PC-9 (cell line): ENCODE measurements at regions not wholly inside any gene's neighbourhood (a gene's known extent, or its start where the extent isn't known, plus 50 kb on each side); places are given as distances from the start of the nearest gene placed in this dataset.

Source experiments
- EZH2 ChIP-seq: fragments of 200-600 bp; sonication (generic); IDR thresholded peaks from 2 replicates; pipeline ENCODE4 v1.8.0; 2017; ENCODE audit warnings: antibody characterized with exemption, low read depth
- TF ChIP-seq, protein P1 (sequence below): fragments of 200-600 bp; sonication (generic); conservative IDR thresholded peaks from 2 replicates; pipeline ENCODE4 v1.6.1; 2017; ENCODE audit warnings: mixed run types, antibody characterized with exemption, mild to moderate bottlenecking, moderate library complexity

GRCh38 chr3:63766261-63766660 is 52.8 kb upstream of the C3orf49 start:
- TF ChIP-seq, protein P1, sequence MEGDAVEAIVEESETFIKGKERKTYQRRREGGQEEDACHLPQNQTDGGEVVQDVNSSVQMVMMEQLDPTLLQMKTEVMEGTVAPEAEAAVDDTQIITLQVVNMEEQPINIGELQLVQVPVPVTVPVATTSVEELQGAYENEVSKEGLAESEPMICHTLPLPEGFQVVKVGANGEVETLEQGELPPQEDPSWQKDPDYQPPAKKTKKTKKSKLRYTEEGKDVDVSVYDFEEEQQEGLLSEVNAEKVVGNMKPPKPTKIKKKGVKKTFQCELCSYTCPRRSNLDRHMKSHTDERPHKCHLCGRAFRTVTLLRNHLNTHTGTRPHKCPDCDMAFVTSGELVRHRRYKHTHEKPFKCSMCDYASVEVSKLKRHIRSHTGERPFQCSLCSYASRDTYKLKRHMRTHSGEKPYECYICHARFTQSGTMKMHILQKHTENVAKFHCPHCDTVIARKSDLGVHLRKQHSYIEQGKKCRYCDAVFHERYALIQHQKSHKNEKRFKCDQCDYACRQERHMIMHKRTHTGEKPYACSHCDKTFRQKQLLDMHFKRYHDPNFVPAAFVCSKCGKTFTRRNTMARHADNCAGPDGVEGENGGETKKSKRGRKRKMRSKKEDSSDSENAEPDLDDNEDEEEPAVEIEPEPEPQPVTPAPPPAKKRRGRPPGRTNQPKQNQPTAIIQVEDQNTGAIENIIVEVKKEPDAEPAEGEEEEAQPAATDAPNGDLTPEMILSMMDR: no peak
- TF ChIP-seq EZH2: no peak
